HG02884 (cell line): ENCODE measurements at regions not wholly inside any gene's neighbourhood (a gene's known extent, or its start where the extent isn't known, plus 50 kb on each side); places are given as distances from the start of the nearest gene placed in this dataset.

ENCODE experiments used
- ATAC-seq: cut with Tn5 transposase; IDR thresholded peaks from one replicate; pipeline ENCODE4 v1.9.1; 2021; ENCODE audit warnings: mild to moderate bottlenecking, moderate library complexity; ENCODE audit not compliant: unreplicated experiment

DNA sequence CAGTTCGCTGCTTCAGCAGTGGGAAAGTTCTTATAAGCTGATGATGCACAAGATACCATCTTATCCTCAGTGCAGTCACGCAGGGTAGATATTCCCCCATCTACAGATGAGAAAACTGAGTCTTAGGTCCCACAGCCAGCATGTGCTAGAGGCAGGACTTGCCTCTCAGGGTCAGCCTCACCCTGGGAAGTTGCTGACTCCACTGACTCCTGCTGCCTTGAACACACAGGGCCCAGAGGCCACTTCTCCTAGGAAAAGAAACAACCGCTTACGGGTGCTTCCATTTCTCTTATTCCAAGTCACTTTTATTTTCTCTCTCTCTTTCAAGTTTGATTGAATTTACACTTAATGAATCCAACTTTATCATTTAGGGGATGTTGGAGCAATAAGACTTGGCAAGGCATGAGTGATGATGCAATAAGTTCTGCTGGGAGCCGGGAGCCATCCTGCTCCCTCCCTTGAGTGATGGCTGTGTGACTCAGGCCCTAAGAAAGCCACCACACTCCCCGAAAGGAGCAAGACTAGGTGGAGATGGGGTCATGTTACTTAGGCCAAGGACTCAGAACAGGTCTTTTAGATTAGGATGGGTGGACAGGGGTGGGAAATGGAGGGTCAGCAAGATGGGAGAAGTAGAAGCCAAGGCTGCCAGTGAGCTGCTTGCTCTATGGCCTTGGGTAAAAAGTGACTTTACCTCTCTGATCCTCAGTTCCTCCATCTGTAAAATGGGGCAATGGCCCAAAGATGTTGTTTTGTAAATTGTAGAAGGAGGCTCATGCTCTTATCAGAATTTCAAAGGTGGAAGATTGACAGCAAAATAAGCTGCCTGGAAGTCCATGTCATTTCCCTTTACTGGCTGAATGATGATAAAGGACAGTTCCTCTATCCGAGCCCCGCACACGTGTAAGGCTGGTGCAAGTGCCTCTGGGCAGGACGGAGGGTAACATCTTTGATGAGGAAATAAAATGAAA is 67.4 kb upstream of the ZNF618 start:
- no peak for ATAC-seq

DNA sequence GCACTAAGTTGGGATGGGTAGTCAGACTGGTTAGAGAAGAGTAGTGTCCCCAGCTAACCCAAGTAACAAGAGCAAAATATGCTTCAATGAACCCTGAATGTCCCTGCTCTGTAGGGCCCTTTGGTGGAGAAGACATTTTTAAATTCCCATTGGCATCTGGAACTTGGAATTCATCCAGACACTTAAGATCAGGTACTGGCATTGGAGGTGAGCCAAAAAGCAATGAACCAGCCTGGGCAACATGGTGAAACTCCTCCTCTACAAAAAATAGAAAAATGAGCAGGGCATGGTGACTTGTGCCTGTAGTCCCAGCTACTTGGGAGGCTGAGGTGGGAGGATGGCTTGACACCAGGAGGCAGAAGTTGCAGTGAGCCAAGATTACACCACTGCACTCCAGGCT is 58.9 kb upstream of the ZNF618 start:
- ATAC-seq, result no peak

- ATAC-seq, result no peak
Measured at GRCh38 chr9:113818391-113818790, 57.7 kb upstream of the ZNF618 start.

GRCh38 chr9:113822315-113822714 is 53.8 kb upstream of the ZNF618 start:
- no peak for ATAC-seq

DNA sequence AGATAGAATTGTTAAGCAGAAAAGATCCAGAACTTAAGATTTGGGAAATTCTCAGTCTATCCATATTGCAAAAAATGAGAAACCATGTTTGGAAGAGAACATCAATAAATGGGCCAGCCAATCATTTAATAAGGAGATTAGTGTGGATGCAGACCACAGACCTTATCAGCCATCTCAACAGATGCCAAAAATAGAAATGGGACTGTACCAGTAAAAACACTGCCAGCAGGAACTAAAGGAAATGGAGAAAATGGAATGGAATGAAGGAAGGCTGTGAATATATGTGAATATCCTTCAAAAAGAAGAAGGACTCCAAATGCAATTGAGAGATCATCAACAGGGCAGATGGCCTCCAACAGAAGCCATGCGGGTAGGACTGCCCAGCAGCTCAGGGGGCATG is 52.7 kb upstream of the ZNF618 start:
- no peak for ATAC-seq
